ENCODE measurements at regions not wholly inside any gene's neighbourhood (a gene's known extent, or its start where the extent isn't known, plus 50 kb on each side); places are given as distances from the start of the nearest gene placed in this dataset.

GRCh38 chr21:23384679-23385078 is 2222.6 kb downstream of the MRPL39 start:
- no peak for TF ChIP-seq CTCF (IDR thresholded peaks at IDR 0.05; ENCODE audit: low read depth, low read length)
- no peak overlapping the region for H3K27ac ChIP-seq

GRCh38 chr21:23374155-23374554 is 2233.1 kb downstream of the MRPL39 start:
- H3K36me3 ChIP-seq = no peaks in the 10 kb centered on the region
- no peak for DNase-seq
- H3K27me3 ChIP-seq (ENCODE audit: insufficient read depth, low read depth, severe bottlenecking) = no peaks in the 10 kb centered on the region
- H3K27ac ChIP-seq = no peak overlapping the region
- no peaks in the 10 kb centered on the region for H3K9me3 ChIP-seq (ENCODE audit: severe bottlenecking)
- TF ChIP-seq CTCF (IDR thresholded peaks at IDR 0.05; ENCODE audit: low read depth, low read length) = no peak
- no peak overlapping the region for H3K4me3 ChIP-seq (ENCODE audit: low read depth, low read length)

More at GRCh38 chr21:23384679-23385078, 2222.6 kb downstream of the MRPL39 start:
- Histone ChIP-seq H3K4me3 (ENCODE audit: low read depth, low read length) (no peak overlapping the region), H3K9me3 (ENCODE audit: severe bottlenecking) (no peaks in the 10 kb centered on the region), H3K36me3 (no peaks in the 10 kb centered on the region), H3K27me3 (ENCODE audit: insufficient read depth, low read depth, severe bottlenecking) (no peaks in the 10 kb centered on the region)
- DNase-seq = no peak

GRCh38 chr21:23356905-23357304 is 2250.4 kb downstream of the MRPL39 start:
- H3K36me3 ChIP-seq = no peaks in the 10 kb centered on the region
- H3K27ac ChIP-seq = no peak overlapping the region
- no peaks in the 10 kb centered on the region for H3K27me3 ChIP-seq (ENCODE audit: insufficient read depth, low read depth, severe bottlenecking)
- no peak for DNase-seq
- H3K4me3 ChIP-seq (ENCODE audit: low read depth, low read length) = no peak overlapping the region
- no peak for TF ChIP-seq CTCF (IDR thresholded peaks at IDR 0.05; ENCODE audit: low read depth, low read length)
- no peaks in the 10 kb centered on the region for H3K9me3 ChIP-seq (ENCODE audit: severe bottlenecking)

- TF ChIP-seq CTCF (IDR thresholded peaks at IDR 0.05; ENCODE audit: low read depth, low read length) = no peak
These were observed 2291.1 kb downstream of the MRPL39 start for GRCh38 chr21:23316190-23316589.

GRCh38 chr21:23308741-23309140 is 2298.5 kb downstream of the MRPL39 start:
- no peak overlapping the region for H3K27ac ChIP-seq
- no peaks in the 10 kb centered on the region for H3K27me3 ChIP-seq (ENCODE audit: insufficient read depth, low read depth, severe bottlenecking)
- H3K9me3 ChIP-seq (ENCODE audit: severe bottlenecking) = no peaks in the 10 kb centered on the region
- H3K36me3 ChIP-seq = no peaks in the 10 kb centered on the region
- no peak for TF ChIP-seq CTCF (IDR thresholded peaks at IDR 0.05; ENCODE audit: low read depth, low read length)
- DNase-seq = no peak
- no peak overlapping the region for H3K4me3 ChIP-seq (ENCODE audit: low read depth, low read length)

More at GRCh38 chr21:23316190-23316589, 2291.1 kb downstream of the MRPL39 start:
- Histone ChIP-seq H3K9me3 (ENCODE audit: severe bottlenecking) (no peaks in the 10 kb centered on the region), H3K27ac (no peak overlapping the region), H3K4me3 (ENCODE audit: low read depth, low read length) (no peak overlapping the region), H3K27me3 (ENCODE audit: insufficient read depth, low read depth, severe bottlenecking) (no peaks in the 10 kb centered on the region), H3K36me3 (no peaks in the 10 kb centered on the region)
- no peak for DNase-seq

- H3K27me3 ChIP-seq (ENCODE audit: insufficient read depth, low read depth, severe bottlenecking) = no peaks in the 10 kb centered on the region
- no peak overlapping the region for H3K27ac ChIP-seq
- H3K9me3 ChIP-seq (ENCODE audit: severe bottlenecking) = no peaks in the 10 kb centered on the region
- TF ChIP-seq CTCF (IDR thresholded peaks at IDR 0.05; ENCODE audit: low read depth, low read length) = no peak
- no peak for DNase-seq
- H3K36me3 ChIP-seq = no peaks in the 10 kb centered on the region
- no peak overlapping the region for H3K4me3 ChIP-seq (ENCODE audit: low read depth, low read length)
These were observed 2300.2 kb downstream of the MRPL39 start for GRCh38 chr21:23307065-23307464.

Data from WERI-Rb-1 (cell line).